Right renal pelvis (tissue), 4 donors: ENCODE measurements at regions not wholly inside any gene's neighbourhood (a gene's known extent, or its start where the extent isn't known, plus 50 kb on each side); places are given as distances from the start of the nearest gene placed in this dataset.
"Not testable (repeated sequence)": the region's sequence is repeated elsewhere in the genome, so short reads cannot be mapped to it uniquely, and the experiment has no call there.

ENCODE experiments used
- DNase-seq, 4 donors: peaks; one replicate each; pipeline ENCODE4 v3.0.0-alpha.2; 2013; ENCODE audit warnings: low read depth in 4 of 4, low spot score in 3 of 4, missing footprints in 1 of 4

DNA sequence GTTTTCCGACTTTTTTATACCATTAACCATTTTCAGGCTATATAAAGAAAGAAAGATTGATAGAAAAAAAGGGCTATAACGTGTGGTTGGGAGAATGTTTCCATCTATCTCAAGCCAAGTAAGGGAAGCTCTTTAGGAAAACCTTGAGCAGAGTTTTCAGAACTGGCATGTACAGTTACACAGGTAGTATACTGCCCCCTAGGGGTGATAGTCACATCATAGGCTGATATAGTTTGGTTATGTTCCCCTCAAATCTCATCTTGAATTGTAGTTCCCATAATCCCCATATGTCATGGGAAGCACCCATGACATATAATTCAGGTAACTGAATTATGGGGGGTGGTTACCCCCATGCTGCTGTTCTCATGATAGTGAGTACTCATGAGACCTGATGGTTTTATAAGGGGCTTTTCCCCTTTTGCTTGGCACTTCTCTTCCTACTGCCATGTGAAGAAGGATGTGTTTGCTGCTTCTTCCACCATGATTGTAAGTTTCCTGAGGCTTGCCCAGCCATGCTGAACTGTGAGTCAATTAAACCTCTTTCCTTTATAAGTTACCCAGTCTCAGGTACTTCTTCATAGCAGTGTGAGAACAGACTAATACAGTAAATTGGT, 186.8 kb downstream of the TMA16 start:
- no peak for DNase-seq

DNA sequence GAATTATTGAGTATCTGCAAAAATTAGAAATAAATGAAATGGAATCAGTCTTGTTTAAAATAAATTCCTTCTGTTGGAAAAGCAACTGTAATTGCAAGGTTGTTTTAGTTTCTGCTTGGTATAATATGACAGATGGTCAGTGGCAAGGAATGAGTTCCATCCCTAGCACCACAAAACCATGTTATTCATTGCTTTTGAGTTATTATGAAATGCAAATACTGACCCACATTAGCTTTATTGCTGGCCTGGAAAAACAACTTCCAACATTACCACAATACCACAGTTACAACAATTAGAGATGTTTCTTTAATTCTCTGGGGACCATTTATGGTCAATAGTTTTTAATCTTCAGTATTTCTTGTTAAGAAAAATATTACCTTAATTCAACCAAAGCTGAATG, 194.4 kb downstream of the TMA16 start:
- no peak for DNase-seq

DNA sequence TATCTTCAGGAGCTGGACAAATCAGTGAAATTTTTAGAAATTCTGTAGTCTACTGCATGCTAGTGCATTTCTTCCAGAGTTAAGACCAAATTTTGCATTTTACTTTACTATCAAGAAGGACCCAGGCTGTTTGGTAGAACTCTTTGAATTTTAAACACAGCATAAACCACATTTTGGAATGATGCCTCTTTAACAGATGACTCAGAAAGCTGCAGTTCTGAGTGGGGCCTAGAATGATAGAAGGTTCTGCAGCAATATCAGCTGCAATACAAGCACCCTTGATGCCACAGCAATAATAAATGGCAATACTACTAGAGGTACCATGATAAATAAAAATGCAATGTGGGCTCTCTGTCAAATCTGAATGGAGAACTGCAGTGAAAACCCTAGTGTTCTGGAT, 198.7 kb downstream of the TMA16 start:
- no peak for DNase-seq

DNA sequence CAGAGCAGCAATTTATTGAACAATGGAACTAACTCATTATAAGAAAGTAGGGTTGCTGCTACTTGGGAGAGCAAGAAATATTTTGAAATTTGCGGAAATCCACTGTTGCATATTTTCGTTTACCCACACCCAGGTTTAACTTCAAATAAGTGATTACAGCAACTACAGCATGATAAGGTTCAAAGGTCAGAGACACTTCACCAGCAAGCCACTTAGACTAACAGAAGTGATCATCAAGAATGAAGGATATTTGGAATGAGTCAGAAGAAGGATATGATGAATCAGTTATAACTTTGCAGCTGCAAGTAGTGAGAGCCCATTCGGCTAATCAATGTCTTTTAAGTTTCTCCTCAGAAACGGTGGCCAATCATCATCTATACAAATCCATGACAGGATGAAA, 199.3 kb downstream of the TMA16 start:
- no peak for DNase-seq

DNA sequence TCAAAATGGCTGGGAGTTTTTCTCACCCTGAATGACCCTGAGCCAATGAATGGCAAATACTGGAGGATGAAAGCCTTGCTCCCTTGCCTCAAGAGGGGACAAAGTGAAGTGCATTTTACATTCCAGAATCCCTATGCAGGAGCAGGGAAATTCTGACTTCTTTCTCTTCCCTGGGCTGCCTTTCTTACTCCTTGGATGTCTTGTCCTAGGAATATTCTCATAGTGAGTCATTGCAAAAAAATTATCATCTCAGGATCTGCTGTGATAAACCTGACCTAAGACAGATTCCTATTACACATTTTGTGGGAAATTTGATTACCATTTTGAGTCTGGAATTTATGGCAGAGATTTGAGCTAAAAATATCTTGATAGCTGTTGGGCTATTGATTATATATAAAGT, 199.9 kb downstream of the TMA16 start:
- no peak for DNase-seq

DNA sequence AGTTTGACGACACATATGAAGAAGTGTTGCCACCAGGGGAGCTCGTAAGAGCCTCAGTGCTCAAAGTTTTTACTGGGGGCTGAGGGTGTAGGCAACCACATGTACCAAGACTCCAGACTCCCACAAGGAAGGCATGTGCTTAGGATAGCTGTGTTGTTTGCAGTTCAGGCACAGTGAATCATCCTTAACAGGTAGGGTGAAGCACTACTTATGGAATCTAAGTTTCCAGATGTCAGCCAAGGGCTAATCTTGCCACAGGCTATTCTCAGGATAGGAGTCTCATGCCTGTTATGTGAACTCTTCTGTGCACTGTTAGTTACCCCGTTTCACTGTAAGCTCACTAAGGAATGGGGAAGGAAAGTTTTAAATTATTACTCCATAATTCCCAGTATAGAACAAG, 202.6 kb downstream of the TMA16 start:
- no peak for DNase-seq

DNA sequence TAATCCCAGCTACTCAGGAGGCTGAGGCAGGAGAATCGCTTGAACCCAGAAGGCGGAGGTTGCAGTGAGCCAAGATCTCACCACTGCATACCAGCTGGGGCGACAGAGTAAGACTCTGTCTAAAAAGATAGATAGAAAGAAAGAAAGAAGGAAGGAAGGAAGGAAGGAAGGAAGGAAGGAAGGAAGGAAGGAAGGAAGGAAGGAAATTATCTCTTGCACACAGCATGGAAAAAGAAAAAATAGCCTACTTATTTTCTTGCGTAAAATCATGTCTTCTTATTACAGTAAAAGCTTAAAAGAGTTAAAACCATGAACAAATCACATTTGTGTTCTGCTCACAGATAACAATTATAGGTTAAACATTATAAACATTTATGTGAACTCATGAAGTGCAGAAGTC, 205.9 kb downstream of the TMA16 start:
- DNase-seq, result not testable (repeated sequence)

DNA sequence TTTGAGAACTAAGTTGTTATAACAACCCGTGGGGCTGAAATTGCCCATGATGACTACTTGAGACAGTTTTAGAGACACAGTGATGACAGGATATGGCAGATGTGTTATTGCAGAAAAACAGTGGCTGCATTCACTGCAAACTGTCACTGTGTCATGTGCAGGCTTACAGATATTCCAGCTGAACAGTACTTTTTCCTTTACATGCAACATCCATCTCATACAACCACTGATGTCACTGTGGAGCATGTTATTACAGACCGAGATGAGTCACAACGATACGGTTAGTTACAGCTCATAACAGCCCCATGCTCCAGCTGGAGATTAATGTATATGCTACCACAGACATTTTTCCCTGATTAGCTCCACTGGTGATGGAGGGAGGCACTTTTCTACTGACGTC, 207.4 kb downstream of the TMA16 start:
- DNase-seq, result no peak

DNA sequence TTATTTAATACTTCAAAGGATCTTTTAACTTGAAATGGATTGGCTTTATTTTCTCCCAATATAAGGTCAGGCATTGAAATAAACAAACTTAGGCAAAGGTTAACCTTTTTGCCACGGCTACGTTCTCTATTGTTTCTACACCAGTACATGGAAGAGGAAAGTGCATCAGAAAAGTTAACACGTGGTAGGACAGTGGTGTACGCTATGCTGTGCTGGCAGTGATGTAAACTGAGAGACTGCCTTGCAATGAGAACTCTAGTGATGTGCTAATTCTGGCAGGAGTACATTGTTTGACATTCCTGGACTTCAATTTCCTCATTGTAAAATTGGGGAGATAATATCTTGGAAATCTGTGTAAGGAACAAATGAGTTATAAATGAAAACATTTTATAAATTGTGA, 208.2 kb downstream of the TMA16 start:
- DNase-seq, result no peak

DNA sequence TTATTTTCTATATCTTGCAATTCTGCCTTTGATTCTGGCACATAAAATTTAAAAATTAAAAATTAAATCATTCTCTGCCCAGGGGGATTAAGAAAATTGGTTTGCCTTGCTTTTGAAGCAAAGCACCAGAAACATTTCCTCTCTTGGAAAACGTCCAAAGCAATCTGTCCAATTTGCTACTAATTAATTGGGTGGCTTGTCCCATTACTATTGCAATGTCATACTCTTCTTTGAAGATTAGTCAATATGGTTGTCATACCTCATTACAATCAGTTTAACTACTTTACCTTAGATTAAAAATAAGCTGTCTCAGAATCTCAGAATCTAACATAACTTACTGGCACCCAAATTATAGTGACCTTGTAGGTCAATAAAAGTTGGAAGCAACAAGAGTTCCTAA, 208.8 kb downstream of the TMA16 start:
- DNase-seq, result no peak

DNA sequence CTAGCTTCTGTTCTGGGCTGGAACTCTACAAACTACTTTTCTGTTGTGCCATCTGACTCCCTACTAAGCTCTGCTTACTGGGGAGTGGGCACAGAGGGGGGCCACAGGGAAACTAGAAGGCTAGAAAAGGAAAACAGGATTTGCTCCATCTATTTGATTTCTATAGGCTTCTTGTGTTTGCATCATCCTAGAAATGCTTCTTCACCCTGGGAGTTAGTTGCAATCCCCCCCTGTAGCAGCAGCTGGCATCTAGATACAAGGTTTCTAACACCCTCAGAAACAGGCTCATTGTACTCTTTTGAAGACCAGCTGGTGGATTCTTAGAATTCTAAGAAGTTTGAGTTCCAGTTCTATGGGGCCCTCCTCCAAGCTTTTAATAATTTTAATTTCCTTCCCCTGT, 213.4 kb downstream of the TMA16 start:
- no peak for DNase-seq

DNA sequence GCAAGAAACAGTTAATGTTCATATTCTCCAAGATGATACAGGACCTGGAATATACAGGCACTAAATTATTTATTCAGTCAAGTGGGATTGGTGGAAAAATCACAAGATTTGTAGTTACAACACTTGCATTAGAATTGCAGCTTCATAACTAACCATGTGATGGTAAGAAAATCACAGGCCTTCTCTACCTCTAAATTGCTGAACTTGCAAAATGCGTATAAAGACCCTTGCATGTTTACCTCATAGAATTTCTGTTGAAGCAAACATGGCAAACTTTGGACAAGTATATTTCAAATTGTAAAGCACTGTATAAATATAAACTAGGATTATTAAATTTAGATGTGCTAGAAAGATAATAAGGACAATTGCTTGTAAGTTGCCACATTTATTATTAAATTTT, 215.1 kb downstream of the TMA16 start:
- no peak for DNase-seq

DNA sequence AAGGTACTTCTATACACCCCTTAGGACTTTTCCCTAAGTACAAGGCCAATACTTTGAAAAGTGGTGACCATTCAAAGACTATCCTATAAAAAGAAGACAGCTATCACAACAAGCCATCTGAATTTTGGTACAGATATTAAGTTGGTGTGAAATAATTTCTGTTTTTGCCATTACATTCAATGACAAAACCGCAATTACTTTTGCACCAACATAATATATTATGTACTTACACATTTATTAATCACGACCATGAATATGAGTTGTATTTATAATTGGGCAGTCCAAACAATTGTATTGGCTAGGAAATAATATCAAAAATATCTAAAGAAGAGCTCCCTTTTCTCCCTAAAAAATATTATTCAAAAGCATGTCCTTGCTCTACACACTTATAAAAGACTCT, 215.7 kb downstream of the TMA16 start:
- DNase-seq, result no peak

DNA sequence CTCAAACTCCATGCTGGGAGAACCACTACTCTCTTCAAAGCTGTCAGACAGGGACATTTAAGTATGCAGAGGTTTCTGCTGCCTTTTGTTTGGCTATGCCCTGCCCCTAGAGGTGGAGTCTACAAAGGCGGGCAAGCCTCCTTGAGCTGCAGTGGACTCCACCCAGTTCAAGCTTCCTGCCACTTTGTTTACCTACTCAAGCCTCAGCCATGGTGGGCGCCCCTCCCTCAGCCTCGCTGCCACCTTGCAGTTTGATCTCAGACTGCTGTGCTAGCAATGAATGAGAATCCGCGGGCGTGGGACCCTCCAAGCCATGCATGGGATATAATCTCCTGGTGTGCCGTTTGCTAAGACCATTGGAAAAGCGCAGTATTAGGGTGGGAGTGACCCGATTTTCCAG, 230.0 kb downstream of the TMA16 start:
- not testable (repeated sequence) for DNase-seq

DNA sequence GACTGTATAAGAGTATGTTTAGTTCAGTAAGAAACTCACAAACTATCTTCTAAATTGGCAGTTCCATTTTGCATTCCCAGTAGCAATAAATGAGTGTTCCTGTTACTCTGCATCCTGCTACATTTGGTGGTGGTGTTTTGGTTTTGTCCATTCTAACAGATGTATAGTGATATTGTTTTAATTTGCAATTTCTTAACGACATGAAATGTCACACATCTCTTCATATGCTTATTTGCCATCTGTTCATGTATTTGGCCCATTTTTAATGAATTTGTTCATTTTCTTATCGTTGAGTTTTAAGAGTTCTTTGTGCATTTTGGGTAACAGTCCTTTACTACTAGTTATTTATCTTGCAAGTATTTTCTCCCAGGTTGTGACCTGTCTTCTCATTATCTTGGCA, 232.2 kb downstream of the TMA16 start:
- no peak for DNase-seq

DNA sequence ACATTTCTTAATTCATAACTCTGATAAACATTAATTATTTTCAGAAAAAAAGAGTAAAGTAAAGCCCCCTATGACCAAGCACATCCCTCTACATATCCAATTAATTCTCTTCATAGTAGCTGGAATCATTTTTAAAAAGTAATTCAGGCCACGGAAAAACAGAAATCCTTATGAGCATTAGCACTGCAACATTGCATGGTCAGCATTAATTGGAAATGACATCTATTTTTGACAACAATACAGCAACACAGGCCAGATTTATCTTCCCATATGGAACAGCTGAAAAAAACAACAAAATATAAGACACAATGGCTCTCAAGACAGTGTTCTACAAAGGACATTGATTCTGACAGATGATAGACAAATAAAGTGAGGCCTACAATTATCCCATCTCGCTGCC, 236.6 kb downstream of the TMA16 start:
- DNase-seq, result no peak

DNA sequence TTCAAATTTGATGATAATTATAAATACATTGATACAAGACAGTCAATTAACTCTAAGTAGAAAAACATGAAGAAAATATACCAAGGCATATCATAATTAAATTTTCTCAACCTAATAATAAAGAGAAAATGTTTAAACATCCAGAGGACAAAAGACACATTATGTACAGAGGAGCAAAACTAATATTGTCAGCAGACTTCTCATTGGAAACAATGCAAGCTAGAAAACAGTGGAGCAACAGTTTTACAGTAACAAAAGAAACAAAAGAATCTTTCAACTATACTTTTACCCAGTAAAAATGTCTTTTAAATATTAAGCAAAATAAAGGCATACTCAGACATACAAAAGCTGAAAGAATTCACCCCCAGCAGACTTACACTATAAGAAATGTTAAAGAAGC, 238.0 kb downstream of the TMA16 start:
- DNase-seq, result no peak

DNA sequence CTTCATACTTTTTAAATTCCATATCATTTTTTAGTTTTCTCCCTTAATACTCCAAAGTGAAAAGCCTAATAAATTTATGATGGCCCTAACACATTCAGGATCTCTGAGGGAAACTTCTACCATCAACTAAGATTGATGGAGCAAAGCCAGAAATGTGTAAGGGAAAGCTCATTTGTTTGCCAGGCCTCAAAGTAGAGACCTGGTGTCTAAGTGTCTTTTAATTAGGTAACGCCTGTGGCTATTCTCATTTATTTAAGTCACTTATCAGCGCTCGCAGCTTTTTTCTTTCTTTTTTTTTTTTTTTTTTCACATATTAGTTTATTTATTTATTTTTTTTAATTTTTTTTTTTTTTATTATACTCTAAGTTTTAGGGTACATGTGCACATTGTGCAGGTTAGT, 242.4 kb downstream of the TMA16 start:
- no peak for DNase-seq

DNA sequence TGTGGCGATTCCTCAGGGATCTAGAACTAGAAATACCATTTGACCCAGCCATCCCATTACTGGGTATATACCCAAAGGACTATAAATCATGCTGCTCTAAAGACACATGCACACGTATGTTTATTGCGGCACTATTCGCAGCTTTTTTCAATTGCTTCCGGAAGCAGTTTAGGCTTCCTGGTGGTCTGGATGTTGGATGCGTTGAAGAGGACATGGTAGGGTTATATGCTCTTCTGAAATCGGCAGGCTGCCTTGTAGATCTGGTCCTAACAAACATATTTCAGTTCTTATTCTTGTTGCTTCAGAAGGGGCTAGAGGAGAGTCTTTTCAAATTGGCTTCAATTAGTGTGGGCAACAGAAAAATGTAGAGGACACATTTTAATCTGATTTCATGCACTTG, 243.4 kb downstream of the TMA16 start:
- not testable (repeated sequence) for DNase-seq

DNA sequence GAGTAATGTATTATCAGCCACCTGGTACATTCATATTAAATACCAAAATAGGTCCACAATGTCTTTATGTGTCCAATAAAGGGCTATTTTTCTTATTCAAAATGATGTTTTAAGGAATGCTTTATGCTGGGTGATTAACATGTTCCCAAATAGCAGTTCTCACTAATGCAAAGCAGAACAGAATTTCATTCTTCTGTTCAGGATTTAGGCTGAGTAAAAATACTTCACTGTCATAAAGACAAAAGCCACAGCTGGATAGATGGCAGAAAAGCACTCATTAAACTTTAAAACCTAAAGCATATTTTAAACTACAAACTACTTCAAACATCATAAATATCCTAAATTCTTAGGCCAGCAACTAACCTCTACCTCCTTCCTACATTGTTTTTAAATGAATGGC, 244.0 kb downstream of the TMA16 start:
- DNase-seq, result no peak

DNA sequence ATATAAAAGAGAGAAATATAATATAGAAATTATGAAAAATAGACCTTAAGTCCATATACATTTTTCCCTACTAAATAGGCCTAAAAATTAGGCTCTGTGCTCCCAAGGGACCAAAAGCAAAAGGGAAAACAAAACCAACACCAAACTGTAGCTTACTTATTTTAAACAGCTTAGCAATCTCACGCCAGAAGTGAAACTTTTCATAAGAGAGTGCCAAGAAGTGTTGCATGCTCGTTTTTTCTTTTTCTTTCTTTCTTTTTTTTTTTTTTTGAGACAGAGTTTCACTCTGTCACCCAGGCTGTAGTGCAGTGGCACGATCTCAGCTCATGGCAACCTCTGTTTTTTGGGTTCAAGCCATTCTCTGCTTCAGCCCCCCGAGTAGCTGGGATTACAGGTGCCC, 250.4 kb downstream of the TMA16 start:
- no peak for DNase-seq

DNA sequence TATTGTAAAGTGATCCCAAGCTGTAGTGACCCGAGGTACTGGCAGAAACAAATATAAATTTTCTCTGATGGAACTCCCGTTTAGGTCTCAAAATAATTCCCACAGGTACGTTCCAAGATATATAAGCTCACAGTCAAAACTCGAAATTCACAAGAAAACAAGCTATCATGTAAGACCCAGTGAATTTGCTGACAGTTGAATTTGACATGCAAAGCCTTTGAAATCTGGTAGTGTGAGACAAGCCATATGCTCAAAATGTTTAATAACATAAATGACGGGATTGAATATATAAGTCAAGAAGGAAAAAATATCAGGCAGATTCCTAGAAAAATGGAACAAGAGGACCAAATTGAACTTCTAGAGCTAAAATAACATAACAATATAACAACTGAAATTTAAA, 252.8 kb downstream of the TMA16 start:
- DNase-seq, result no peak

DNA sequence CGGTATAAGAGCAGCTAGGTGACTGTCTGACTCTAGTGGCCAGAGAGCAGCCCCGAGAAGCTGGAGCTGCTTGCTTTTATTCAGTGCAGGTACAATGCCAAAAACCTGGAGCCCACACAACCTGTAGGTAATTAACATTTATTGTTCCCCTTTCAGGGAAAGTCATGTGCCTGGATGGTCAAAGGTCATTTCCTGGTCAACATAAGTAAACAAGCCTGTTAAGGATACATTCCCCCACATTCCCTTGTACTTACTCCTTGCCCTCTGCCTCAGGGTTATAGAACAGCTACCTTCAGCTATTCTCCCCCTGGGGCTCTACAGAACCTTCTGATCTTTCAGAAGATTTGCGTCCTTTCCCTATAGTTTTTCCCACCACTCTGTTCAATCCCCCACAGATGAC, 253.4 kb downstream of the TMA16 start:
- no peak for DNase-seq

DNA sequence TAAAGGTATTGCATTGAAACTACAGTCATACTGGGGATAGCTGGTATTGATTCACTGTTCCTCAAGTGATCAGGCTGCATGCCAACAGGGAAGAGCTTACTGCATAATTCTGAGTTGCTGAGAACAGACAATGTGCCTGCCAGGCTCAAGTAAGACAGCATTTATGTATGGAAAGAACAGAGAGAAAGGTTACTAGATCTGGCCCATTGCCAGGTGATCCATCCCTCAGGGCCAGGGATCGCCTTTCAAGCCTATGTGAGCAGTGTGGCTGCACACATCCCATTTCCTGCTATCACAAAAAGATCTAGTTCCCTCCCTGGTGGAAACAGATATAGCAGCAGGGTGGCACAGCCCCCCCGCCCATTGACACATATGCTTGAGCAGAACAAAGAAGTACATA, 254.0 kb downstream of the TMA16 start:
- DNase-seq, result no peak
